Liver (tissue), 3 donors: ENCODE measurements at regions not wholly inside any gene's neighbourhood (a gene's known extent, or its start where the extent isn't known, plus 50 kb on each side); places are given as distances from the start of the nearest gene placed in this dataset.

Experiments
- EGR1 ChIP-seq, 2 donors: IDR thresholded peaks; 2 replicates each; pipeline ENCODE4 v1.6.1; 2016 to 2018; ENCODE audit warnings: antibody characterized with exemption in 2 of 2, low read depth in 2 of 2
- FOXA1 ChIP-seq: IDR thresholded peaks from 2 replicates; pipeline ENCODE4 v1.6.1; 2016; ENCODE audit warnings: antibody characterized with exemption
- HNF4A ChIP-seq, 2 donors: conservative IDR thresholded peaks; 2 replicates each; pipeline ENCODE4 v1.6.1; 2016; ENCODE audit warnings: antibody characterized with exemption in 2 of 2, mild to moderate bottlenecking in 2 of 2
- RAD21 ChIP-seq, 2 donors: IDR thresholded peaks; 2 replicates each; pipeline ENCODE4 v1.6.1; 2016; ENCODE audit warnings: antibody characterized with exemption in 2 of 2, mild to moderate bottlenecking in 2 of 2
- YY1 ChIP-seq: IDR thresholded peaks from 2 replicates; pipeline ENCODE4 v1.6.1; 2016; ENCODE audit warnings: antibody characterized with exemption, mild to moderate bottlenecking
- TF ChIP-seq, protein P1 (sequence below): IDR thresholded peaks from 2 replicates; pipeline ENCODE4 v1.6.1; 2016; ENCODE audit warnings: antibody characterized with exemption, mild to moderate bottlenecking
- TF ChIP-seq, protein P2 (sequence below): fragments of 150-350 bp; IDR thresholded peaks from 2 replicates; pipeline ENCODE4 v1.5.1; 2017; ENCODE audit warnings: improper control_type of control experiment, low read depth, low read length; ENCODE audit not compliant: missing input control
- TF ChIP-seq, protein P3 (sequence below): IDR thresholded peaks from 2 replicates; pipeline ENCODE4 v1.6.1; 2016; ENCODE audit warnings: antibody characterized with exemption
- TF ChIP-seq, protein P4 (sequence below): IDR thresholded peaks from 2 replicates; pipeline ENCODE4 v1.6.1; 2016; ENCODE audit warnings: antibody characterized with exemption
- donor health status: healthy.
- donor health status: healthy.

DNA sequence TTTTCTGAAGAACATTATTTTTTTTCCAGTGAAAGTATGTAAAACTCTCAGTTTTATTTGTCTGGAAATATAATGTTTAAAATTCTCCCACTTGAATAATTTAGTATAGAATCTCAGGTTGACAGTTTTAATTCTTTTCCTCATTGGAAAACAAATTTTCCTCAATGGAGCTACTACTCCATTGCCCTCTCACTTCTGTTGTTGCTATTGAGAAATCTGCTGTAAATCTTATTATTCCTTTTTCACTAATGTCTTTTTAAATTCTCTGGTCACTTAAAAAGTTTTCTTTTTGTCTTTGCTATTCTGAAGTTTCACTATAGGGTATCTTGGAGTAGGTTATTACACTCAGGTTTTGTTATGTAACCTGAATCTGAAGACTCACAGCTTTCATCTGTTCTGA lies 216.1 kb upstream of the PMFBP1 start:
- TF ChIP-seq, protein P1, sequence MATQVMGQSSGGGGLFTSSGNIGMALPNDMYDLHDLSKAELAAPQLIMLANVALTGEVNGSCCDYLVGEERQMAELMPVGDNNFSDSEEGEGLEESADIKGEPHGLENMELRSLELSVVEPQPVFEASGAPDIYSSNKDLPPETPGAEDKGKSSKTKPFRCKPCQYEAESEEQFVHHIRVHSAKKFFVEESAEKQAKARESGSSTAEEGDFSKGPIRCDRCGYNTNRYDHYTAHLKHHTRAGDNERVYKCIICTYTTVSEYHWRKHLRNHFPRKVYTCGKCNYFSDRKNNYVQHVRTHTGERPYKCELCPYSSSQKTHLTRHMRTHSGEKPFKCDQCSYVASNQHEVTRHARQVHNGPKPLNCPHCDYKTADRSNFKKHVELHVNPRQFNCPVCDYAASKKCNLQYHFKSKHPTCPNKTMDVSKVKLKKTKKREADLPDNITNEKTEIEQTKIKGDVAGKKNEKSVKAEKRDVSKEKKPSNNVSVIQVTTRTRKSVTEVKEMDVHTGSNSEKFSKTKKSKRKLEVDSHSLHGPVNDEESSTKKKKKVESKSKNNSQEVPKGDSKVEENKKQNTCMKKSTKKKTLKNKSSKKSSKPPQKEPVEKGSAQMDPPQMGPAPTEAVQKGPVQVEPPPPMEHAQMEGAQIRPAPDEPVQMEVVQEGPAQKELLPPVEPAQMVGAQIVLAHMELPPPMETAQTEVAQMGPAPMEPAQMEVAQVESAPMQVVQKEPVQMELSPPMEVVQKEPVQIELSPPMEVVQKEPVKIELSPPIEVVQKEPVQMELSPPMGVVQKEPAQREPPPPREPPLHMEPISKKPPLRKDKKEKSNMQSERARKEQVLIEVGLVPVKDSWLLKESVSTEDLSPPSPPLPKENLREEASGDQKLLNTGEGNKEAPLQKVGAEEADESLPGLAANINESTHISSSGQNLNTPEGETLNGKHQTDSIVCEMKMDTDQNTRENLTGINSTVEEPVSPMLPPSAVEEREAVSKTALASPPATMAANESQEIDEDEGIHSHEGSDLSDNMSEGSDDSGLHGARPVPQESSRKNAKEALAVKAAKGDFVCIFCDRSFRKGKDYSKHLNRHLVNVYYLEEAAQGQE: no peak
- TF ChIP-seq, protein P2, sequence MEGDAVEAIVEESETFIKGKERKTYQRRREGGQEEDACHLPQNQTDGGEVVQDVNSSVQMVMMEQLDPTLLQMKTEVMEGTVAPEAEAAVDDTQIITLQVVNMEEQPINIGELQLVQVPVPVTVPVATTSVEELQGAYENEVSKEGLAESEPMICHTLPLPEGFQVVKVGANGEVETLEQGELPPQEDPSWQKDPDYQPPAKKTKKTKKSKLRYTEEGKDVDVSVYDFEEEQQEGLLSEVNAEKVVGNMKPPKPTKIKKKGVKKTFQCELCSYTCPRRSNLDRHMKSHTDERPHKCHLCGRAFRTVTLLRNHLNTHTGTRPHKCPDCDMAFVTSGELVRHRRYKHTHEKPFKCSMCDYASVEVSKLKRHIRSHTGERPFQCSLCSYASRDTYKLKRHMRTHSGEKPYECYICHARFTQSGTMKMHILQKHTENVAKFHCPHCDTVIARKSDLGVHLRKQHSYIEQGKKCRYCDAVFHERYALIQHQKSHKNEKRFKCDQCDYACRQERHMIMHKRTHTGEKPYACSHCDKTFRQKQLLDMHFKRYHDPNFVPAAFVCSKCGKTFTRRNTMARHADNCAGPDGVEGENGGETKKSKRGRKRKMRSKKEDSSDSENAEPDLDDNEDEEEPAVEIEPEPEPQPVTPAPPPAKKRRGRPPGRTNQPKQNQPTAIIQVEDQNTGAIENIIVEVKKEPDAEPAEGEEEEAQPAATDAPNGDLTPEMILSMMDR: no peak
- TF ChIP-seq HNF4A (conservative IDR thresholded peaks at IDR 0.05) (no peak), YY1 (no peak), RAD21 (IDR thresholded peaks at IDR 0.05) (no peak), FOXA1 (no peak), EGR1 (IDR thresholded peaks at IDR 0.05; ENCODE audit: low read depth in 2 of 2) (no peak)
- TF ChIP-seq, protein P3, sequence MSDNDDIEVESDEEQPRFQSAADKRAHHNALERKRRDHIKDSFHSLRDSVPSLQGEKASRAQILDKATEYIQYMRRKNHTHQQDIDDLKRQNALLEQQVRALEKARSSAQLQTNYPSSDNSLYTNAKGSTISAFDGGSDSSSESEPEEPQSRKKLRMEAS: no peak
- TF ChIP-seq, protein P4, sequence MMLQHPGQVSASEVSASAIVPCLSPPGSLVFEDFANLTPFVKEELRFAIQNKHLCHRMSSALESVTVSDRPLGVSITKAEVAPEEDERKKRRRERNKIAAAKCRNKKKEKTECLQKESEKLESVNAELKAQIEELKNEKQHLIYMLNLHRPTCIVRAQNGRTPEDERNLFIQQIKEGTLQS: no peak
